GM21447 (cell line): ENCODE measurements at regions not wholly inside any gene's neighbourhood (a gene's known extent, or its start where the extent isn't known, plus 50 kb on each side); places are given as distances from the start of the nearest gene placed in this dataset.
A peak's percentile ranks its signal among the peaks of the same experiment; 100 is the strongest.

Experiments used
- ATAC-seq: cut with Tn5 transposase; IDR thresholded peaks from one replicate; pipeline ENCODE4 v1.9.1; 2021; ENCODE audit not compliant: unreplicated experiment

DNA sequence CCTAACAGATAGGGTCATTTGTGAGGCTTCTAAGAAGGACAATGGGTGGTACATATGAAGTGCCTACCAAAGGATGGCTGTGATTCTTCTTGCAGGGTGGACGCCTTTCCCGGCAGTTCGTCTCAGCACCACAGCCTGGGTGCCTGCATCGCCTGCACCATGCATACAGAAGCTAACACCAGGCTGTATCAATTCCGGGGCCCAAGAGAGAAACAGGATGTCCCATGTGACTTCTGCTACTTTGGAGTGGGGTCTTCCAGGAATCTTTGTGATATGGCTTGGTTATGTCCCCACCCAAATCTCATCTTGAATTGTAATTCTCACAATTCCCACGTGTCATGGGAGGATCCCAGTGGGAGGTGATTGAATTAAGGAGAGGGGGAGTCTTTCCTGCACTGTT, 251.6 kb upstream of the TNRC6C start:
- no peak for ATAC-seq

DNA sequence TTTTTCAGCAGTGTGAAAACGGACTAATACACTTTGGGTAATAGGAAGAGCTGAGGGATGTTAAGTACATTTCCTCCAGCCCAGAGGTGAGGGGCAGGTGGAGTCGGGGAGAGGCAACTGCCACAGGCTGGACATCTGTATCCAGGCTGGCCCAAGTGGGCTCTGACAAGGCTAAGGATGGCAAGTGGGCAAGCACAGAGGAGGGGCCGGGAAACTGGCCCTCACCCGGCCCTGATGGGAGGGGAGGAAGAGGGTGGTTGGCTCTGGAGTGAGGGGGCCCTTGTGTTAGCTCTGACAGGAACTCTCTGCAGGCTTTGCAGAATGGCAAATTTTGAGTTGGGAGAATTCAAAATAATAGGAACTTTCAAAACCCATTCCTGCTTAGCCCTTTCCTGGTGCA, 251.0 kb upstream of the TNRC6C start:
- no peak for ATAC-seq

DNA sequence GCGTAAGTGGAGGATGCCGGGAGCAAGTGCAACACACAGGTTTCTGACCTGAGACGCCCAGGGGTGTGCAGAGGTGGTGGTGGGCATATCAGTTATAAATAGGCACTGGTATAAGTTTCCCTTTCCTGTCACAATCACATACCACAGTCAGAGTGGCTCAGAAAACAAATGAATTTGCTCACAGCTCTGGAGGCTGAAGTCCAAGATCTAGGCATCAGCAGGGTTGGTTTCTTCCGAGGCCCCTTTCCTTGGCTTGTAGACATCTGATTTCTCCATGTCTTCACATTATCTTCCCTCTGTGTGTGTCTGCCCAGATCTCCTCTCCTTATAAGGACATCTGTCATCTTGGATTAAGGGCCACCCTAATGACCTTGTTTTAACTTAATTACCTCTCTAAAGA, 250.5 kb upstream of the TNRC6C start:
- ATAC-seq: no peak

DNA sequence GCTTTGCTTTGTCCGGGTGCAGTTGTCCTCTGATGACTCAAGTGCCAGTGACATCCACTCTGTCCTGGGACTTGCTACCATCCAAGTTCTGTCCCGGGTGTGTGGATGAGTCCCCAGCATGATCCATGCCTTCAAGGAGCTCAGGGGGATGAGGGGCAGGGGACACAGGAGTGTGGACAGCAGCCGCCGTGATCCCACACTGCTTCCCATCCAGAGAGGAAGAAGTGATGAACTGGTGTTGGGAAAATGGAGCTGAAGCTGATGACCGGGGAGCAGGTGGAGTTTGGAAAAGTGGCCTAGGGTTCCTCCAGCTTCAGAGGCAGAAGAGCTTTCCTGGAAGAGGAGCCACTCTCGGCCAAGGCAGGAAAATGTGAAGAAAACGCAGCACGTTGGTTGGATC, 249.6 kb upstream of the TNRC6C start:
- no peak for ATAC-seq

DNA sequence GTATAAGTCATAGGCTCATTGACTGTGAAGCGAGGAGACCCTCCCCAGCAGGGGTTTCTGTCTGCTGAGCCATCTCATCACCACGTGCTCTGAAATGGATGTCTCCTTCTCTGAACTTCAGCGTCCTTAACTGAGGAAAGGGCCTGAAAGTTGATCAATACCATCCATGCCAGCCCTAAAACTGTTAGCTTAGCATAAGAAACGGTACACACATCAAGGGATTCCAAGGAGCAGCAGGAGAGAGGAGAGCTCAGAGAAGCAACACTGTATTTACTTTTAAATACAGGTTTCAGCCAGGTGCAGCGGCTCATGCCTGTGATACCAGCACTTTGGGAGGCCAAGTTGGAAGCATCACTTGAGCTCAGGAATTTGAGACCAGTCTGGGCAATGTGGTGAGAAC, 248.9 kb upstream of the TNRC6C start:
- no peak for ATAC-seq

DNA sequence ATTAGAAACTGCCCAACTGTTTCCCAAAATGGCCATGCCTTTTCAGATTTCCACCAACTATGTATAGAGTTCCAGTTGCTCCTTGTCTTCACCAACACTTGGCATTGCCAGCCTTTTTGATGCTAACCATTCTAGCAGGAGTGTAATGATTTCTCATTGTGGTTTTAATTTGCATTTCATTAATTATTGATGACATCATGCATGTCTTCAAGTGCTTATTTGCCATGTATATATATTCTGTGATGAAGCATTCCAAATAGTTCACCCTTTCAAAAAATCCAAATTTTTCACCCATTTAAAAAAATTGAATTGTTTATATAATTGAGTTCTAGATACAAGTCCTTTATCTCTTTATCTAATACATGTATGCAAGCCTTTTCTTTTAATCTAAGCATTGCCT, 245.9 kb upstream of the TNRC6C start:
- ATAC-seq: no peak

DNA sequence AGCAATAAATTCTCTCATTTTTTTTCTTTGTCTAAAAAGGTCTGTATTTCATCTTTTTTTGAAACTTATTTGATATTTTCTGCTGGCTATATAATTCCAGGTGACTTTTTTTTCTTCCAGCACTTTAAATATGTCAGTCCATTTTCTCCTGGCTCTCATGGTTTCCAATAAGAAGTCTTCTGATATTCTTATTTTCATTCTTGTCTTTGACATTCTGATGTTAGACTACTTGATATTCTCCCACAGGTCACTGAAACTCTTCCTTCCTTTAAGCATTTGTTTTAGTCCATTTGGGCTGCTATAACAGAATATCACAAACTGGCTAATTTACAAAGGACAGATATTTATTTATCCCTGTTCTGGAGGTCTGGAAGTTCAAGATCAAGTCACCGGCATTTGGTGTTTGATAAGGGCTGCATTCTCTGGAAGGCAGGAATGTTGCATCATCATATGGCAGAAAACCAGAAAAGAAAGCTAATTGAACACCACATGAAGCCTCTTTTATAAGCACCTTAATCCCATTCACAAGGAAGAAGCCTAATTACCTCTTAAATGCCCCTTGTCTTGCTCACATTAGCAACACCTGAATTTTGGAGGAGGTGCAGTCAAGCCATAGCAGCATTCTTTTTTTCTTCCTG, 242.1 kb upstream of the TNRC6C start:
- no peak for ATAC-seq

DNA sequence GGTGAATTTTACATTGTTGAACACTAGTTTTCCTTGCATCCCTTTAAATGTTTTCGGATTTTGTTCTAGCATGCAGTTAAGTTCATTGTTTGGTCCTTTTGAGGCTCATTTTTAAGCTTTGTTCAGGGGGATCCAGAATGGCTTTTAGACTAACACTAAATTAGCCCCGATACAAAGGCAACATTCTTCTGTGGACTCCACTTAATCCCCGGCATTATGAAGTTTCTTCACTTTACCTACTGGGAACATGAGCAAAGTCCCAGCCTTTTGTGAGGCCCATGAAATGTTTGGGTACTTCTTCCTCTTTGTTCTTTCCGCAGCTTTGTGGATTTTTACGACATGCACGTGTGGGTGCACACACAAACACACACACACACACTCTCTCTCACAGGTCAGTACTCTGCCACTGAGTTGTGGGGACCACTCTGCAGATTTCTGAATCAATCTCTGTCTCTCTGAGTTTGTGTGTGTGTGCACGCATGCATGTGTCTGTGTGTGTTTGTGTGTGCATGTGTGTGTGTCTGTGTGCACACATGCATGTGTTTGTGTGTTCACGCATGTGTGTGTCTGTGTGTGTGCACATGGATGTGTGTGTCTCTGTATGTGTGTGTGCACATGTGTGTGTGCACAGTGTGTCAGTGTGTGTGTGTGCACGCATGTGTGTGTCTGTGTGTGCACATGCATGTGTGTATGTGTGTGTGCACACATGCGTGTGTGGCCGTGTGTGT, 240.4 kb upstream of the TNRC6C start:
- no peak for ATAC-seq

DNA sequence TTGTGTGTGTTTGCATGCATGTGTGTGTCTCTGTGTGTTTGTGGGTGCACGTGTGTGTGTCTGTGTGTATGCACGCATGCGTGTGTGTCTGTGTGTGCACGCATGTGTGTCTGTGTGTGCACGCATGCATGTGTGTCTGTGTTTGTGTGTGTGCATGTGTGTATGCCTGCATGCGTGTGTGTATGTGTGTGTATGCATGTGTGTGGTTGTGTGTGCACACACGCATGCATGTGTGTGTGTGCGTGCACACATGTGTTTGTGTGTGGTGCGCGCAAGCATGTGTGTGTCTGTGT, 239.9 kb upstream of the TNRC6C start:
- no peak for ATAC-seq

DNA sequence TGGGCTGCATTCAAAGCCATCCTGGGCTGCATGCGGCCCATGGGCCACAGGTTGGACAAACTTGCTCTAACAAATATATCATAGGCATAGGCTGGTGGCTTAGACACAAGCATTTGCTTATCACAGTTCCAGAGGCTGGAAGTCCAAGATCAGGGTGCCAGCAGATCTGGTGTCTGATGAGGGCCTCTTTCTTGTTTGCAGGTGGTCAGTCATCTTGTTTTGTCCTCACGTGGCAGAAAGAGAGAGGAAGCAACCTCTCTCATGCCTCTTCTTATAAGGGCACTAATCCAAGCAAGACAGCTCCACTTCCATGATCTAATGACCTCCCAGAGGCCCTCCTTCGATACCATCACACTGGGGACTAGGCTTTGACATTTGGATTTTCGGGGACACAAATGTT, 238.7 kb upstream of the TNRC6C start:
- ATAC-seq: no peak

DNA sequence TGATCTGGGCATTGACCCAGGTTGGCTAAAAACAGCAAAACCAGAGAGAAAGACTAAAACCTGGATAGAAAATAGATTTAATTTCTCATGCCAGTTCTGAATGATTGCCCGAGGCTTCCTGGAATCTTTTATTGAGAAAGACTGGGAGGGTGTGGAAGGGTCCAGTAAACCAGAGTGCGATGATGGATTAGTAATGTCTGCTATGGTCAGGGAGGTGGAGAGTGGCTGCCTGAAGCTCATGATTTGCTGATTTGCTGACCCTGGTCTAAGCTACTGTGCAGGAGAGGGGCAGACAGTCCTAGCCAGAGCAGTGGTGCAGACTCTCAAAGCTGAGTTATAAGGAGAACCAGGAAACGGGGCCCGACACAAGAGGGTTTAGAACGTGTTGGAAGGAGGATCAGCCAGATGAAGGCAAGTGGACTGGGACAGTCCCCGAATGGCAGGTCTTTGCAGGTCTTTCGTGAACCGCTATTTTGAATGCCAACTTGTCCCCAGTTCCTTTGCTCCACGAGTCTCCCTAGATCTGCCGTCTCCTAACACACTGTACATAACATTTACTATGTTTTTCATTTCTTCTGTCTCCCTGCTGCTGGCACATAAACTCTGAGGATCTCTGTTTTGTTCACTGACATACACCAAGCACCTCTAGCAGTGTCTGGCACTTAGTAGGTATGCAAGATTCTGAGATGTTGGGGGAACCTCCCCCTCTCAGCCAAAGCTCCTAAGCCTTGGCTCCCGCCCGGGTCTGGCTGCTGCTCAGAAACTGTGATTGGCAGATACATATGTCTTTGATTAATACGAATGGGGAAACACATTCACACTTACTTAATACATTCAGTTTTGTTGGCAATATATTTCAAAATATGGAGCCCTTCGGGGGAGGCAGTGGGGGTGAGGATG, 237.3 kb upstream of the TNRC6C start:
- no peak for ATAC-seq

DNA sequence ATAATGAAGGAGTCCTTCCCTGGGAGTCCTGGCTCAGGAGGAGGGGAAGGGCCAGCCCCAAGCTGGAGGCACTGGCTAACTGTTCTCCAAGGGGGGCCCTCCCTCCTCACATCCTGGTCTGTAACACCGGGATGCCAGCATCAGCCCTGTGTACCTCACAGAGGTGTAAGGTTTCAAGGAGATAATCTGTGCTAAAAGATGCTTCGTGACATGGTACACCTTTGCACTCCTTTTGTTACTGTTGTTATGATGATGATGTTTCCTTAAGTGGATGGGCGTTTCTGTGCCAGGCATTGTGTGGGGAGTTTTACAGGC, 236.7 kb upstream of the TNRC6C start:
- no peak for ATAC-seq

DNA sequence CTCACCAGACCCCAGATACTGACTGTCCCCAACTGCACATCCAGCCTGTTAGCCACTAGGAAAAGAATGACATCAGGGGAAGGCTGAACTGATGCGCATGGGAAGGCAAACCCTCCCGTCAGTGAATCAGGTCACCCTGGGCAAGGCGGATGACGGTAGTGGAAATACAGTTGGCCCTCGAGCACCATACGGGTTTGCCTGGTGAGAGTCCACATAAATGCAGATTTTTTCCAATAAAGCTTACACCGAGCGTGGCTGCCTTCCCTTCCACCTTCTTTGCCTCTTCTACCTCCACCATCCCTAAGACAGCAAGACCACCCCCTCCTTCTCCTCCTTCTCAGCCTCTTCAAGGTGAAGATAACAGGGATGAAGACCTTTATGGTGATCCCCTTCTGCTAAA, 236.1 kb upstream of the TNRC6C start:
- no peak for ATAC-seq

DNA sequence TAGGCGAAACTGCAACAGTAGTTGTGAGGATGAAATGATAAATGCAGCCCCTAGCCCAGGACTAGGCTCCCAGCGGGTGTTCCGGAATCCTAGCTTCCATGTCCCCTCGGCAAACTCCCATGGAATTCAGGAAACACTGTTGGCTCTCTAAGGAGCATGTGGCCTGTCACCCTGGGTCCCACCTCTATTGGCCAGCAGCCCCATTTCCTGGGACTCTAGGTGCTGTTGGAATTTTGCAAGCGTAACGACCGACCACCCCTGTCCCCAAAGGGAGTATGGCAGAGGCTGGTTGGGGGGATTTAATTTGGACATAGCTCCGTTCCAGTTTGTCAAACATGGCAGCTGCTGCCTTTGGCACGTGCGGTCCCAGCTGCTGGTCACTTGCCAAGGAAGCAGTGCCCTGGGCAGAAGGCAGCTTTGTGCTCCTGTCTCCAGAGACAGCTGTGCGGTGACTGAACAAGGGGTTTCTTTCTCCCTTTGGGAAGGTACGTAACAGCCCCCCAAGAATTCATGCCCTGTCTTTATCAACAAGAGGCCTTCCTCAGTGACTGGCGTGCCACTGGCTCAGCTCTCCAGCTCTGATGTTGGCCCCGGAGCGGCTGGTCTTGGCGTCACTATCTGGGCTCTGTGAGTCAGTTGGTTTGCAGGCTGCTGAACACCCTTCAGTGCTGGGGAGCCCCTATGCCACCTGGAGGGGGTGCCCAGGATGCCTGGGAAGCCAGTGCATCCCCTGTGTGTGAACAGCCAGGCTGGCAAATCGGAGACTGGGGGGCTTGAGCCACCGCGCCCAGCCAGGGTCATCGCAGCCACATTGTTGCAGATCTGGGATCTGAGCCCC, 235.2 kb upstream of the TNRC6C start:
- ATAC-seq: no peak

DNA sequence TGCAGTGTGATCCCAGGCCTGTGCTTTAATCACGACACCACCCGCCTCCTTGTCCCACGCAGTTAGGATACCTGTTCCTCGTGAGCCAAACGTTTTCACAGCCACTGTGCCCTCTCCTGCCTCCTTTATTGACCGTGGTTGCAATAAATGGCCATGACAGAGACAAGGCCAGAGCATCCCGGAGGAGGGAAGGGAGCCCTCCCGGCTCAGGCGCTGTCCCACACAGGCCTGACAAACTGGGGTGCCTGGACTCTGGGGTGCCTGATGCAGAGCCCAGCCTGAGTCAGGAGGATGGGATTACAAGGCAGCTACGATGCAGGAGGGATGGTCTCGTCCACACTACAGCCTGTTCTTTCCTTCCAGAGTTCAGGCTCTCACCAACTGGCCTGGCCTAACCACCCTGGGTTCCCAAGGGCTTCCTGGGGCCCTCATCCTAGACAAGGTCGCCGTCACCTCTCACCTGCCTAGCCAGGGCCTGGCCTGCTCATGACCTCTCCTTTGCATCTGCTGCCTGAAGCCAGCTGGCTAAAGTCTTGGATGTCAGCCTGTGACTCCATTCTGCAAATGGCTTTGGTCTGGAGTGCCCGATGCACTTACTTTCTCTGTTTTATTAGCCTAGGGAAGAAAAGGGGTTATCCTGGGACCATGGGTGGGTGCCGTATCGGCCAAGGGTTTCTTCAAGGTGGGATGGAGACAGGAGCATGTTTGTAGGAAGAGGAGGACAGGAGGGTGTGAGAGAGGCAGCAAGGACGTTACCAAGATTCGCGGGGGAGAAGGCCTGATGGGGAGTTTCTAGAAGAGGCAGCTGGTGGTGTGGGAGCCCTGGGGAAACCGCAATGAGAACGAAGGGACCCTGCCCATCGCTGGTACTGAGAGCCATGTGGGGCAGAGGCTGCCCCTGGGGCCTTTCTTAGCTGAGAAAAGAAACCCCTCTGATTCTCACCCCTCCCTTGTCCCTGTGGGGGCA, 234.3 kb upstream of the TNRC6C start:
- ATAC-seq: peak; percentile 27

DNA sequence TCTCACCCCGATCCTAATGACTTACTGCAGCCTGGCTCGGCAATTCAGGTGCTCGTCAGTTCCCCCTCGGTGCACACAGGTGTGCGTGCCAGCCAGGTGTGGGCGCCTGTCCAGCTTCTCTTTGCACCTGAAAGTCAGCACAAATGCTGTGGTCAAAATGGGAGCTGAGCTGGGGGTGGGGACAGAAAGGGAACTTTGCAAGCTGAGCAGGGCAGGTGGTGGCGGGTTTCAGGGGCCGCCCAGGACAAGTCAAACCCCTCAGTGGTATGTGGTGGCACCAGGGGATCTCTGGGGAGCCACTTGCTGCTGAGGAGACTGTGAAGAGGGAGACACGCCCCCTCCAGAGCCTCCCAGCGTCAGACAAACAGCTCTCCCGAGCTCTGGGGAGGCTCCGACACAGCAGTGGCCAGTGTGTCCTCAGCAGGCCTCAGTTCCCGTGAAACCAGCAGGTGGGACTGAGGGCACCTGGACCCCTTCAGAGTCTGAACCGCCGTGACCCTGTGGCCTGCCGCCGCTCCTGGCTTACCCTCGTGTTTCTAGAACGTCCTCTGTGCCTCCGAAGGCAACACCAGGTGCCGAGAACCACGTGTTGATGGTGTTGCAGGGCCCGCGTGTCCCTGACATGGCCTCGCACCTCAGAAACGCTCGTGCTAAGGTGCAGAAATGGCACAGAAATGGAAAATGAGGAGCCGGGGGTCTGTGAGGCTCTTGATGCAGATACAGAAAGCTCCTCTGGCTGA, 233.5 kb upstream of the TNRC6C start:
- peak; percentile 72 for ATAC-seq

DNA sequence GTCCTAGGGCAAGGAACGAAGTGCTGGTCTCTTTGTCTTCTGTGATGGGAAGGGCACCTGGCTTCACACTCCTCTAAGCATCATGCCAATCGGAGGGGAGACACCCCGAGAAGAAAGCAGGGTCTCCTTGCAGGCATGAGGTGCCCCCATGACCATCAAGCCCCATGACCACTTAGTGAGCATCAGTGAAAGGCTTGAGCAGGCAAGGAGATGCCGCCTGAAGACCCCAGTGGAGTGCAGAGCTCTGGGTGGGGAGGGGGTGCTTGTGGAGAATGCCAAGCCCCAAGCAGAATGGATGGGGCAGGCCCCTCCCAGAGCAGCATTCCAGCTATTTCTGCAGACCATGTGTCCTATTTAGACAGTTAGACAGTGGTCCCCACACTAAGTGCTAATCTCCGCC, 232.7 kb upstream of the TNRC6C start:
- no peak for ATAC-seq

DNA sequence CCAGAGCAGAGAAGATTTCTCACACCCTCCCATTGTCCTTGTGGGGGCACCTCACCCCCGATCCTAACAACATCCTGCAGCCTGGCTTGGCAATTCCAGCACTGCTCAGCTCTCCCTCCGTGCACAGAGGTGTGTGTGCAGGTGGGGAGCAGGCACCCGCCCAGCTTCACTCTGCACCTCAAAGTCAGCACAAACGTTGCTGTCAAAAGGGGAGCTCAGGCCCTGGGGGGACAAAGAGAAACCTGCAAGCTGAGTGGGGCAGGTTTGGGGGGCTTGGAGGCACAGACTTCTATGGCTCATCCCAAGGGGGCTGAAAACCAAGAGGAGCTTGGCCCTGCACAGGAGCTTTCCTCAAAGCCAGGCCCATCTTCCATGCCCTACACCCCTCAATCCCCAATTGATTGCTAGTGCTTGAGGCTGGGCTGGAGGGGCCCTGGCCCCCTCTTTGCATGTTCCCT, 231.9 kb upstream of the TNRC6C start:
- no peak for ATAC-seq

DNA sequence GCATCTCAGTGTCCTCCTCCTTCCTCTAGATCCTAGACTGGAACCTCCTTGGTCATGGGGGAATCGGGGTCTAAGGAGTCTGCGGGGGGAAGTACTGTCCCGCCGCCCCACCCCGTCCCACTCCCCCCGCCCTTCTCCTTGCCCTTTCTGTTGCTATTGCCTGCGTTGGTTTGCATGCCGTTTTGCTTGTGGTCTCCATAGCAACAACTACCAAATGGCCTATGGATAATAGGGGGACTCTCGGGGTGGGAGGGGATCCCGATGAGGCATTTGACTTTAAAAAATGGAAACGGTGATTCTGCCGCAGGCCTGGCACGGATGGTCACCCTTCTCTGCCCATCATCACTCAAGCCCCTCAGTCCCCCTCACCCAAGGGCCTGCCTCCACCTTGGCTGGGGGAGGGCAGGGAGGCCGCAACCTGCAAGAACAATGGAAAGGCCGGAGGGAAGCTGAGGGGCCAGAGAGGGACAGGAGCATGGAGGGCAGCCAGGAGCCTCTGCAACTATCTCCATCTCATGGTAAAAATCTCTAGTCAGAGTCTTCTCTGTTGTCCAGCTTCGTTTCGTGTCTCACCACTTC, 231.4 kb upstream of the TNRC6C start:
- no peak for ATAC-seq
